SK-N-SH treated with all-trans-retinoic acid at 6 μM for 48 hours (cell line): ENCODE measurements at regions not wholly inside any gene's neighbourhood (a gene's known extent, or its start where the extent isn't known, plus 50 kb on each side); places are given as distances from the start of the nearest gene placed in this dataset.

ENCODE experiments used
- CSDC2 ChIP-seq: fragments of 250-450 bp; sonication (Bioruptor Pico); IDR thresholded peaks from 2 replicates; pipeline ENCODE4 v1.5.0; 2020; ENCODE audit warnings: mild to moderate bottlenecking, moderate library complexity
- CSRNP3 ChIP-seq: fragments of 250-450 bp; sonication (Bioruptor Pico); IDR thresholded peaks from 2 replicates; pipeline ENCODE4 v1.5.1; 2021; ENCODE audit warnings: mild to moderate bottlenecking, moderate library complexity
- GLIS3 ChIP-seq: fragments of 250-450 bp; sonication (Bioruptor Pico); IDR thresholded peaks from 2 replicates; pipeline ENCODE4 v1.5.0; 2020; ENCODE audit warnings: mild to moderate bottlenecking, moderate library complexity
- PATZ1 ChIP-seq: fragments of 250-450 bp; sonication (Bioruptor Pico); IDR thresholded peaks from 2 replicates; pipeline ENCODE4 v1.8.0; 2020; ENCODE audit warnings: mild to moderate bottlenecking, moderate library complexity, borderline replicate concordance
- POU6F1 ChIP-seq: fragments of 250-450 bp; sonication (Bioruptor Pico); IDR thresholded peaks from 2 replicates; pipeline ENCODE4 v1.8.0; 2021; ENCODE audit warnings: low read depth, mild to moderate bottlenecking, moderate library complexity, borderline replicate concordance
- TCF4 ChIP-seq: fragments of 250-450 bp; sonication (Bioruptor Pico); IDR thresholded peaks from 2 replicates; pipeline ENCODE4 v1.8.0; 2021; ENCODE audit warnings: mild to moderate bottlenecking, moderate library complexity, borderline replicate concordance
- ZC3H10 ChIP-seq: fragments of 250-450 bp; sonication (Bioruptor Pico); IDR thresholded peaks from 2 replicates; pipeline ENCODE4 v1.5.1; 2021; ENCODE audit warnings: mild to moderate bottlenecking, moderate library complexity

GRCh38 chr5:74056107-74056788 lies 430.3 kb downstream of the ARHGEF28 start:
- no peak for TF ChIP-seq ZC3H10 (CRISPR knock-in tag)
- no peak for TF ChIP-seq GLIS3
- TF ChIP-seq CSDC2 (CRISPR knock-in tag), result no peak
- TF ChIP-seq CSRNP3 (CRISPR knock-in tag), result no peak
- TF ChIP-seq TCF4, result no peak
- no peak for TF ChIP-seq POU6F1 (CRISPR knock-in tag)
- TF ChIP-seq PATZ1 (CRISPR knock-in tag), result no peak
